ENCODE measurements at regions not wholly inside any gene's neighbourhood (a gene's known extent, or its start where the extent isn't known, plus 50 kb on each side); places are given as distances from the start of the nearest gene placed in this dataset.

DNA sequence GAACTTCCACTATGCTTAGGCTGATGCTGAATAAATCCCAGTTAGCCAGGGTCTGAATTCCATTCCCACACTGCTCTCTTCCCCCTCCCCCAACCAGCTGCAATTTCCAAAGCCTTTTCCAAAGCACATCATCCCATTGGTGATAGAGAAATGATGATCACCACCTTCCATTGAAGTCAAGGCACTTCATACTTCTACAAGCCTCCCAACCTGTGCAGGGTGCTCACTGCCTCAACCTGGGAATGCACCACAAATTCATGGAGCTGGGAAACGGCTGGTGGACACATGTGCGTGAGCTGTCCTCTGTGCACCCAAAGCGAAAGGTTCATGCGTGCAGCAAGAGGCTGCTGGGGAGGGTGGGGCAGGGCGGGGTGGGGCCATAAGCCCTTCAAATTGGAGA is 302.7 kb upstream of the IRX3 start:
- no peak for DNase-seq (ENCODE audit: low read depth)
- no peak overlapping the region for H3K4me3 ChIP-seq (ENCODE audit: low read depth, low read length)

DNA sequence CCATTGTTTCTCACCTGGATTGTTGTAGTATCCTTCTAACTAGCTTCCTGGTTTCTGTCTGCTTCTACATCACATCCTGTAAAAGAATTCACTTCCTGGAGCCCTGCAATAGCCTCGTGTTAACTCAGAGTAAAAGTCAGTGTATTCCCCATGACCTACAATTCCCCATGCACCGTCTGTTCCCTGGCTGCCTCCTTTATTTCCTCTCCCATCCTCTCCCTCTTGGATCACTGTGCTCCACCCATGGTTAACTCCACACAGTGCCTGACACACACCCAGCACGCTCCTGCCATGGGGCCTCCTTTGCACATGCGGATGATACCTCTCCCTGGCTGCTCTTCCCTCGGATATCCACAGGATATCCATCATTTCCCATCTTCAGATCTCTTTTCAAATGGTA is 301.4 kb upstream of the IRX3 start:
- H3K4me3 ChIP-seq (ENCODE audit: low read depth, low read length), result no peak overlapping the region

DNA sequence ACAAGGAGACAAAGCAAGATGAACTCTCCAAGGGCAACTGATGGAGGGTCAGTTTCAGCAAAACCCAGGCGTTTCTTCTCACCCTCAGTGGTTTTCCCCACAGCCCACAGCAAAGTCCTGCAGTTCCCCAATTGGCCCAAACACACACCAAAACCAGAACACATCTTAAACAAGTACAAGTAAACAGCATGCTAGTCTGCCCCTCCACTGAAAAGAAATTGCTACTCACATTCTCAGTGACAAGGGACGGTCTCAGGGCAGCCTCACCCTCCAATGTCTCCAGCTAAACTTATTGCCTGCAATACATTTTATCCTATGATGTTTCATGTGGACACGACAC is 300.6 kb upstream of the IRX3 start:
- H3K4me3 ChIP-seq (ENCODE audit: low read depth, low read length), result no peak overlapping the region
- no peak for DNase-seq (ENCODE audit: low read depth)

More for the DNA sequence above, 301.4 kb upstream of the IRX3 start:
- DNase-seq (ENCODE audit: low read depth), result no peak

DNA sequence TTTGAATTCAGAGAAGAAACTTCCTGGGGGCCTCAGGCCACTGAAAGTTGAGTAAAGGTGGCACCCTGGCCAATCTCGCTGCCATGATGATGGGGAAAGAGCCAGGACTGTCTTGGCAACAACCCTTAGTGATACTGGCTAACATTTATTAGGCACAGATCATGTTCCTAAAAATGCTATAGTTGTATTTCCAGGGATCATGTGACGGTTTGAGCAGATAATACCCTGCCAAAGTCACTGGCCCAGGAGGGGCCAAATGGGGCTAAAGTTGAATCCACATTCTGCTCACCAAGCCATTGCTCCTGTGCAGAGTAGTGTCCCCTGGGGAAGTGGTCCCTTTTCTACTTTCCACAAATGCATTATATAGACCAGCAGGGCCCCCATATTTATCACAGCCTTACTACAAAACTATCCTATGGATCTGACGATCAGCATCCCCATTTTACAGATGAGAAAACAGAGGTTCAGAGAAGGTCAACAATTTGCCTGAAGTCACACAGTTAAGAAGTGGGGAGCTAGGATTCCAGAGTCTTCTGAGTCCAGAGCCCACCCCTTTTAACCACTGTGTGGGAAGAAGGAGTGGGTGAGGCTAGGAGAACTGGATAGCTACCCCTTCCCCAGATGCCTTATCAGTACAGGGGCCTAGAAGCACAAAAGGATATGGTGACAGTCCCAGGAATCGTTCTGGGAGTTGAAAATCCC is 300.0 kb upstream of the IRX3 start:
- no peak for DNase-seq (ENCODE audit: low read depth)
- no peak overlapping the region for H3K4me3 ChIP-seq (ENCODE audit: low read depth, low read length)

DNA sequence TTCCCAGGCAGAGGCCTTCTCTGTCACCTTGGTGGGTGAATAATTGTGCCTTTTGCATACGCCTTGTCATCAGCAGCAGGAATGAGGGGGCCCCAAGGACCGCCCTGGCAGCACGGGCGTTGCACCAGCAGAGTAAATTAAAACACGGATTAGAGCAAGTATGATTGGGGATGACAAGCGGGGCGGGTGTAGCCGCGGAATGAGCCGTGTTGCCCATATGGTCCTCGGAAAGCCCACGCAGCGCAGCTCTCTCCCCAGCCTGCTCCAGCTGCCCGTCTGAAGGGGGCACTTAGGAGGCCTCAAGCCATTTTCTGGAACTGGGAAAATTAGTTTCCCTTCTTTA is 299.4 kb upstream of the IRX3 start:
- no peak overlapping the region for H3K4me3 ChIP-seq (ENCODE audit: low read depth, low read length)
- DNase-seq (ENCODE audit: low read depth), result no peak

DNA sequence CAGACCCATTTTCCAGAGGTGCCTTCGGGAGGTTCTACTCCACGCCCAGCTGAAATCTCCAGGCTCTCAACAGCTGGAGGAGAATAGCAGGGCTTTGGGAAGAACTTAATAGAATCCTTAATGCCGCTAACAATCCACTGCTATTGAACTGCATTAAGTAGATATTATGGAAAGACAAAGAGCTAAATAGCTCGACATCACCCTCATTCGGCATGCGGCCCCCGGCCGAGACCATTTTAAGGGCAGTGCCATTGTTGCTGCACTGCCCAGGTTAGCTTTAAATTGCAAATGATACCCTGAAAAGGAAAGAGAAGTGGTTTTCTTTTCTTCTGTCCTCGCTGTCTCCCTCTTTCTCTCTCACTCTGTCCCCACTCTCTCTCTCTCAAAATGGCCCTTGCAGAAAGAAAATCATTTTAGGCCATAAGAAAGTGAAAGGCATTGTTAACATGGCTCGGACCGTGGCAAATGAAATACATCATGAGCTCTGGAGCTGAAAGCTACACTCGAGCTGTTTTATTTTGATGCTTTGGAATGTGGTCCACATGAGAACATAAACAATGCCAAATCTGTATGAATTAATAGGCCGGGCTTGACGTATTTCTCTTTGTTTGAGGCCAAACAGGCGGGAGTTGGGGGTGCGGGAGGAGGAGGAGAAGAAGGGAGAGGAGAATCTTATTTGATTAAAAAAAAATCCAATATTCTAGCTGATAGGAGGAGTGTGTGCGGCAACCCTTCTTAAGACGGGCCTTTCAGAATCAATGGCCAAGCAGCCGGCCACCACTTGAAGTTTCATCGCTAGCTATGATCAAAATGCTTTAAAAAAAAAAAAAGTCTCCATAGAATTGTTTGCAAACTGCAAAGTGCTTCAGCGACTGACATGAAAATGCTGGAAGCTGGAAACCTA is 298.8 kb upstream of the IRX3 start:
- no peak for DNase-seq (ENCODE audit: low read depth)
- no peak overlapping the region for H3K4me3 ChIP-seq (ENCODE audit: low read depth, low read length)

DNA sequence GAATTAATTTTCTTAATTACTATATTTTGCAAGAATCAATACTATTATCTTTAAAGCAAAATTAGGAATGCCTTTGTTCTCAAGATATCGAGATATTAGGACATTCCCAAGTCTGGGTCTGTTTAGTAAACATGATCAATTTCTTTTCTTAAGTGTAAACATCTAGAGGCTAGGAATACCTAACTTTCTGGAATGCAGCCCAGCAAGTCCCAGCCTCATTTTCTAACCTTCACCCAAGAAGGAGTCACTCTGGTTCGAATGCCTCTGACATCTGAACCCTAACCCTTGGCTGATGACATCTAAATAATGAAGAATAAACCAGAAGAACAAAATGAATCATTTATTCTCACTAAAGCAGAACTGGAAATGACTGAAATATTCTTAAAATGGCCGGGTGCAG is 297.5 kb upstream of the IRX3 start:
- DNase-seq (ENCODE audit: low read depth), result no peak

DNA sequence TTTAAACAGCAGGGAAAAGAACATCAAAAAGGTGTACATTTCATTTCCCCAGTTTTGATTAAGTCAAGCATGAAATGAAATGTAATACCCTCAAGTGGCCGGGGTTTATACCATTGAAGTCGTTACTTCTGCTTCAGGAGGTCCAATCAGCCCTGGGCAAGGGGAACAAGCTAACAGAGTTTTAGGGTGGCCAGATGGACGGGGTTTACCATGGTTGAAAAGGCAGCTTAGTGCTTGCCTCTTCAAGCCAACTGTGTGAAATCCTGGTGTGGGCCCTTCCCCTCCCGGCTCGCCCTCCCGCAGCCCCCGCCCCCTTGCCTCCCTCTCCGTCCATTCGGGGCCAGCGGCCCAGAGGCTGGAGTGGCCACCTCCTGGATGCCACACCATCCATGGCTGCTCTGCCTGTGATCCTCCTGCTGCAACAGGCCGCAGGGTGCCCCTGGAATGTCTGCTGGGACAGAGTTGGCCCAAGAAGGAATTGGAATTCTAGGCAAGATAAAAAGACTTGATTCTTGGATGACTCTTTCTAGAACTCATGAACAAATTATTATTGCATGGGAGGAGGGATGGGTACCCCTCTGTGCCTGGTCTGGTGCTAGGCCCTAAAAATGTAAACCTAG is 296.2 kb upstream of the IRX3 start:
- no peak for DNase-seq (ENCODE audit: low read depth)
- H3K4me3 ChIP-seq (ENCODE audit: low read depth, low read length), result no peak overlapping the region

More for the DNA sequence above, 297.5 kb upstream of the IRX3 start:
- H3K4me3 ChIP-seq (ENCODE audit: low read depth, low read length), result no peak overlapping the region

DNA sequence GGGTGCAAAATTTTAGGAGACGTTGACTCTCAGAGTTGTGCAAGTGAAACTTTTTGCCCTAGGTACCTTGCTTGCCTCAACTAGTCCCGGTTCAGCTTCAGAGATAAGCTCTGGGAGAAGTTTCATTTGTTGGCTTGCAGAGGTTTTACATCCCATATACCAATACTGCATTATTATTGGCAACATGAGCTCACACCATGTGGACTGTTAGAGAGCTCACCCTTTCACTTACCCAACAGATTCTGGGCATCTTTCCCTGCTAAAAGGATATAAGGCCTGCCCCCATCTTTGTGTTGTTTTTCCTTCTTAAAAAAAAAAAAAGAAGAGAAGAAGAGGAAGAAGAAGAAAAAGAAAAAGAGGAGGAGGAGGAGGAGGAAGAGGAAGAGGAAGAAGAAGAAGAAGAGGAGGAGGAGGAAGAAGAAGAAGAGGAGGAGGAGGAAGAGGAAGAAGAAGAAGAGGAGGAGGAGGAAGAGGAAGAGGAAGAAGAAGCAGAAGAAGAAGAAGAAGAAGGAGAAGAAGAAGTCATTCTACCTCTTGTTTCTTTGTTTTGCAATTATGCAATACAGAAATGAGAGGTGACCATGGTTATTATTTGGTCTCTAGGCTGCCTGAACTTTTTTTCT is 292.6 kb upstream of the IRX3 start:
- H3K4me3 ChIP-seq (ENCODE audit: low read depth, low read length), result no peak overlapping the region
- DNase-seq (ENCODE audit: low read depth), result no peak

DNA sequence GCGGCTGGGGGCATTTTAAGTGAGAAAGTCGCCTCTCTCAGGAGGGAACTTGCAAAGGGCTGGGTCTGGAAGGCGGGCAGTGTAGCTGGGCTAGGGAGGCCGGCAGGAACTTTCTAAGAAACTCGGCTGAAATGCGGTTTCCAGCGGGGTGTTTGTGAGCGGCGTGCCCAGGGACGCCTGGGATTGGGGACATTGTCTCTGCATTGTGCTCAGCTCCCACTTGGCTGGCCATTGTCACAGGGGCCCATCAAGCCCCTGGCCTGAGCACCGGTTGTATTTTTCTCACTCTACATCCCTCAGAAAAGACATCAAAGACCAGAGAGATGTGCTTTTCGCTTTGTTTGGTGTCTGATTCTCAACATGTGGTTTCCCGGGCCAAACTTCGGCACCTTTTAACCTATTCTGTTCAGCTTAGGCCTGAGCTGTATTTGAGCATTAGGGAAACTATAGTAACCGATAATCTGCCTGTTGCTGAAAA is 291.1 kb upstream of the IRX3 start:
- H3K4me3 ChIP-seq (ENCODE audit: low read depth, low read length), result no peak overlapping the region
- no peak for DNase-seq (ENCODE audit: low read depth)

DNA sequence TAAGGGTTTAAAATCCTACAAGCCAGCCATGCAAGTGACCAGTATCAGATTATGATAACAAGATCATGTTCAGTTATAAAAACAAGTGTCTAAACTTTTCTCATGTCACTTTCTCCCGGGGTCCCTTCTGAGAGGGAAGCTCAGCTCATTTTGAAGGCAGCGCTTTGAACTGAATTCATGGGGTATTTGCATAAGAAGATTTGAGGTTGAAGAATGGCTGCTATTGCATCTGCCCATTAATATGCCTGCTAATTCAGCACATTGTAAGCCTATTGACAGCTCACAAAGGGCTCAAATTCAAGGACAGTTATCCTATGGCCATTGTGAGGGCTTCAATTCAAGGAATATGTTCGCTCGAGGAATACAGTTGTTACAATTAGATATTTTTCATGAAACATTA is 290.2 kb upstream of the IRX3 start:
- no peak for DNase-seq (ENCODE audit: low read depth)
- H3K4me3 ChIP-seq (ENCODE audit: low read depth, low read length), result no peak overlapping the region

DNA sequence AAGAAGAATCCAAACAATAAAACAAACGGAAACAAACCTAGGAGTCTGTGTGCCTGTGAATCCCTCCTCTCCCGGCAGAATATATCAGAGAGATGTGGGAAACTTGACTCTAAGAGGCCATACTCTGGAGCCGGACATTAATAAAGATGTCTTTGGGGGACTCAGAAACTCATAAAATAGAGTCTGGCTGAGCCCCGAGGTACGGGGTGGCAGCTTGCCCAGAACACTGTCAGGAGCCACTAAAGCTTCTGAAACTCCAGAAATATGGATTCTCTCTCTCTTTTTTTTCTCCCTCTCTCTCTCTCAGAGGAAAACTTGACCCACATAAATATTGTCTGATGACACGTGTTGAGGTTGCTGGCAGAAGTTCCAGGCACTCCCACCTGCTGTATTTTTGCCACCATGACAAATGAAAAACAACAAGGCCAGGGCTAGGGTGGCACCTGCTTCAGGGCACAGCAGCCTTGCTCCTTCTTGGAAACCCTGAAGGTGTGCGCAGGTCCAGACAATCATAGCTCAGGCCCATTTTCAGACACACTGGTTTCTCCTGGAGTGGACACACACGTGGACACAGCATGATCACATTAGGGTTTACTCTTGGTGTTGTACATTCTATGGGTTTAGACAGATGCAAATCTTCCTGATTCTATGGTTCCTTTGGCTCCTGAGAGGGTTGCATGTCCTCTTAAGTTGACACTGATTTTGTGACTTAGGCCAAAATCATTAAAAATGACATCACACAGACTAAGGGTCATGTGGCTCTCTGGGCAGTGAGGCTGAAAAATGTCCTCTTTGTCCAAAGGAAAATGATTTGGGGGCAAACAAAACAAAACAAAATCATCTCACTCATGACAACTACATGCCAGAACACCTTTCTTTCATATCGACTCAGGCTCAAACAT is 282.6 kb upstream of the IRX3 start:
- H3K4me3 ChIP-seq (ENCODE audit: low read depth, low read length), result no peak overlapping the region
- DNase-seq (ENCODE audit: low read depth), result peak; percentile 1

DNA sequence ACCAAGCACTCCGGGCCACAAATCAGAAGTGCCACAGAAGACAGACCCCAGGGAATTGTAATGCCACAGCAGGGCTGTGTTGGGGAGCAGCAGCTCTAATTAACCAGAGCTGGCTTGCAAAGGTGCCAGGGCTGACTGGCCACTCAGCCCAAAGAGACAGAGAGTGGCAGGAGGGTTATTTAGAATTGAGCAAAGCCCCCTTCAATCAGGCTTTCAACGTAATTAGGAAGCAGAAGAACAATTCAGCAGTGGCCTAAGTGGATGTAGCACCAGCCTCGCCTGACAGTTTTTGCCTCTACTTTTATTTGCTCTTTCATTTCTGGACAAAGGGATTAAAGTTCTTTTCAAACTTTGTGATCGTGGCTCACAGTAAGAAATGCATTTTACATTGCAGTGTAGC is 278.3 kb upstream of the IRX3 start:
- DNase-seq (ENCODE audit: low read depth), result no peak
- H3K4me3 ChIP-seq (ENCODE audit: low read depth, low read length), result no peak overlapping the region

DNA sequence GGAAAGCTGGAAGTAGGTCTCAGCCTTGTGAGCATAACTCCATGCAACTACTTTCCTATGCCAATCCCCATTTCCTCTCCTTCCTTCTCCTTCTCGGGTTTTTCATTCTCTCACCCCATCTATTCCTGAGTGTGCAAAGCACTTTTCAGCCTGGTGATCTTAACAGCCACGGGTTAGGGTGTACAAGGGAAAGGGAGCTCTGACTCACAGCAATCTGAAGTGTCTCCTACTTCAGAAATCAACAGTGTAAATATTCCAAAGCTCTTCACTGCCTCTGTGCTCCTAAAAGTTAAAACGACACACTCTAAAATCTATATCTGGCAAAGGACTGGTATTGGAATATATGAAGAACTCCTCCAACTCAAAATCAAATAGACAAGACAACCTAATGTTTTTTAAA is 268.0 kb upstream of the IRX3 start:
- H3K4me3 ChIP-seq (ENCODE audit: low read depth, low read length), result no peak overlapping the region
- DNase-seq (ENCODE audit: low read depth), result no peak

DNA sequence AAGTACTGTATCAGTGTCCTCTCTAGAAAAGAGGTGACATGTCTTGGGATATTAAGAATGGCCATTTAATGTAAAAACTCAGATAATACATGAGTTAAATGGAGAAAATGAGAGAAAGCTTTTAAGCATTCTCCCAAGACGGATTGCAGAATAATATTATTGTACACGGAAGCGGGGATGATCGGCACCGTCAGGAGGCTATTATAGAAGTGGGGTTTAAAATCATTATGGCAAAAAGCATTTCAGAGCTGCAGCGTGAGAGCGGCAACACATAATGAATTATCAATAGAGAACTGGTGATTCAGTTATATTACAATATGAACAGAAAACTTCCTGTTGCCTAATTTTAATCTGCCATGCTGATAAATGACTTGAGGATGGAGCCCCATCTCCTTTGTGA is 261.7 kb upstream of the IRX3 start:
- DNase-seq (ENCODE audit: low read depth), result no peak

DNA sequence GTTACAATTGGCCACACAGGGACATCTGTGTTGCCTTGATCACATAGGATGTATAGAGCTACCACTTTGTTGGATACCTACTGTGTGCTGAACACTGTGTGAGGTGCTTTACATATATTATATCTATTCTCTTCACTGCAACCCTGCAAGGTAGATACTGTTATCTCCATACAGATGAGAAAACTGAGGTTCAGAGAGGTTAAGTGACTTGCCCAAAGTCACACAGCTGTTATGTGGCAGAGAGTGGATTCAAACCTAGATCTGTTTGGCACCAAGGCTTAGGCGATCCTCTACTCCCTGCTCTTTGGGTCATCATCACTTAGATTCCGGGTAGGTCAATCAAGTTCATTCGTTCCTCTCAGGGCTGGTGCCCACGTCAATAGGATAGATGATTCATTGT is 260.5 kb upstream of the IRX3 start:
- H3K4me3 ChIP-seq (ENCODE audit: low read depth, low read length), result no peak overlapping the region
- DNase-seq (ENCODE audit: low read depth), result no peak

More for the DNA sequence above, 261.7 kb upstream of the IRX3 start:
- H3K4me3 ChIP-seq (ENCODE audit: low read depth, low read length), result no peak overlapping the region

DNA sequence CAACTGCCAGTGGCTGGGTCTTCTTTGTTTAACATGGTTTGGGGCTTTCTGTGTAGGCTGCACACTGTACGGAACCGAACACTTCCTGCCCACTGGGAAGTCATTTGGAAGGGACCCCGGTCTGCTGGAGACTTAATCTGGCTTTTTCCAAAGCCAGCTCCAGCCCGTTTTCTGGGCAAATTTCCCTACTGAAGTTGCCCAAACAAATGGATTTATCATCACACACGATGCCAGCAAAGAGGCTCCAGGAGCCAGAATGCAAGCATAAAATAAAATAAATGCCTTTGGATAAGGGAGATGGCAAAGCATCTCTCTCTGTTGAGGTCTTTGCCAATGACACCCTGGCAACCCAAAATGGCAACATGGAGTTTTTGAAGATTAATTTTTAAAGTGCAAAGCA is 259.9 kb upstream of the IRX3 start:
- H3K4me3 ChIP-seq (ENCODE audit: low read depth, low read length), result no peak overlapping the region
- no peak for DNase-seq (ENCODE audit: low read depth)

DNA sequence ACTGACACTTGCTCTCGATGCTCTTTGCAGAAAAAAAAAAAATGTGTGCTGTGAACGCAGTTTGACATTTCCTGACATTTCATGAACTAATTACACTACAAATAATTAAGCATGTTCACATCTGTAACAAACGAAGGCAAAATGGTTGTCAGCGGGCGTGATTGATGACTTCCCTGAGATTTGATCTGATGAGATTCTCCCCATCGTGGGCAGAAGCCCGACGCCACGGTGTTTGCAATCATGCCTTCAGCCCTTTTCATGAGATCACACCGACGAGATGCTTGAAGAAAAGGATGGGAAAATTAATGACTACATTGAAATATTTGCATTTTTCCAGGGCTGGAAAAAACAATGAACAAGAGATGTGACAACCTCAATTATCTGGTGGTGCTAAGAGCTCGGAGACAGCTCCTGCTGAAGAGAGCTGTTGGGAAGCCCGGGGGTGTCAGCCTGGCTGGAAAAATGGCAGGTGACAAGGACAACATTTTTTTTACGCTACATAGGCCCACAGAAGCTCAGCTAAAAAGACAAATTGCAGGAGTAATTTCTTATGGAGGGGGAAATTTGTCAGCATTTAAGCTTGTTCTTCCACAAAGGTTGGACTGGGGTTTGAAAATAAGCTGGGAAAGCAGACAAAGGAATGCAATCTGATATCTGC is 259.4 kb upstream of the IRX3 start:
- H3K4me3 ChIP-seq (ENCODE audit: low read depth, low read length), result no peak overlapping the region
- no peak for DNase-seq (ENCODE audit: low read depth)

All from skeletal muscle cell (primary cell).